H1 (cell line): ENCODE measurements at regions not wholly inside any gene's neighbourhood (a gene's known extent, or its start where the extent isn't known, plus 50 kb on each side); places are given as distances from the start of the nearest gene placed in this dataset.

Experiments
- CTCF ChIA-PET: fragments of 300-600 bp; sonication (Branson Sonifier 250); formaldehyde crosslinking; loops from one replicate; lab custom pipeline; 2021; ENCODE audit not compliant: partially characterized antibody; lab: Charles Lee
- POLR2A ChIA-PET: fragments of 300-600 bp; sonication (Branson Sonifier 250); formaldehyde crosslinking; loops from one replicate; lab custom pipeline; 2021; ENCODE audit warnings: inconsistent platforms; ENCODE audit not compliant: partially characterized antibody; lab: Charles Lee
- DNase-seq, 2 experiments: peaks; one replicate each; pipeline versions ENCODE4 v3.0.0 to v3.0.0-alpha.2; 2010 to 2022; ENCODE audit warnings: low spot score in 2 of 2, low read depth in 1 of 2, mixed read lengths in 1 of 2
- FAIRE-seq: peaks from 2 replicates; lab custom pipeline; 2011; peaks lifted over from hg19 to GRCh38; lab: Jason Lieb, UNC
- H2AFZ ChIP-seq: 2 replicates; pipeline ENCODE4 v1.8.1; 2012; ENCODE audit warnings: low read length, inconsistent platforms
- H2AK5ac ChIP-seq: 2 replicates; pipeline ENCODE4 v1.6.1; 2013; ENCODE audit warnings: low read depth, low read length
- H2BK120ac ChIP-seq: replicated peaks from 2 replicates; pipeline ENCODE3; 2013; ENCODE audit warnings: low read depth, low read length, inconsistent platforms
- H2BK12ac ChIP-seq: 2 replicates; pipeline ENCODE4 v1.6.1; 2013; ENCODE audit warnings: low read depth, low read length
- H2BK15ac ChIP-seq: 2 replicates; pipeline ENCODE4 v1.6.1; 2013; ENCODE audit warnings: low read length
- H2BK20ac ChIP-seq: 2 replicates; pipeline ENCODE4 v1.6.1; 2013; ENCODE audit warnings: low read length
- H2BK5ac ChIP-seq: 2 replicates; pipeline ENCODE4 v1.6.1; 2013; ENCODE audit warnings: low read depth, low read length
- H3K14ac ChIP-seq: 2 replicates; pipeline ENCODE4 v1.6.1; 2013; ENCODE audit warnings: inconsistent platforms; ENCODE audit not compliant: insufficient read length
- H3K18ac ChIP-seq: 2 replicates; pipeline ENCODE4 v1.6.1; 2013; ENCODE audit warnings: low read length; ENCODE audit errors: extremely low read depth
- H3K23ac ChIP-seq: 2 replicates; pipeline ENCODE4 v1.6.1; 2013; ENCODE audit warnings: inconsistent platforms; ENCODE audit not compliant: insufficient read length
- H3K23me2 ChIP-seq: 2 replicates; pipeline ENCODE4 v1.6.1; 2013; ENCODE audit warnings: low read depth, low read length
- H3K27ac ChIP-seq: 2 replicates; pipeline ENCODE4 v1.6.1; 2011; ENCODE audit warnings: low read depth, low read length, inconsistent platforms
- H3K27me3 ChIP-seq, 4 experiments: replicated peaks in 1 of 4; 1 replicate in 1 of 4; 2 replicates in 3 of 4; pipeline versions ENCODE4 v1.6.1 to v1.8.1; 2011 to 2013; ENCODE audit warnings: low read length in 3 of 4, mild to moderate bottlenecking in 3 of 4, inconsistent platforms in 2 of 4, mixed read lengths in 2 of 4, moderate library complexity in 1 of 4; ENCODE audit not compliant: control insufficient read depth in 3 of 4, insufficient read depth in 3 of 4; ENCODE audit errors: extremely low read depth in 1 of 4
- H3K36me3 ChIP-seq, 4 experiments: 2 replicates each; pipeline versions ENCODE4 v1.6.1 to v1.8.1; 2011 to 2013; ENCODE audit warnings: mild to moderate bottlenecking in 4 of 4, low read length in 3 of 4, moderate library complexity in 2 of 4, control low read depth in 1 of 4, inconsistent platforms in 1 of 4; ENCODE audit not compliant: insufficient read depth in 4 of 4, control insufficient read depth in 2 of 4
- H3K4ac ChIP-seq: replicated peaks from 2 replicates; pipeline ENCODE3; 2013; ENCODE audit warnings: low read length, low read depth, mixed read lengths, inconsistent platforms; ENCODE audit not compliant: insufficient read length
- H3K4me1 ChIP-seq, 4 experiments: replicated peaks in 1 of 4; 1 replicate in 1 of 4; 2 replicates in 3 of 4; pipeline versions ENCODE4 v1.6.1 to v1.8.1; 2011 to 2013; ENCODE audit warnings: low read length in 3 of 4, inconsistent platforms in 2 of 4, mixed read lengths in 1 of 4; ENCODE audit not compliant: insufficient read depth in 4 of 4, control insufficient read depth in 3 of 4
- H3K4me2 ChIP-seq, 2 experiments: 2 replicates each; pipeline versions ENCODE4 v1.6.1 to v1.8.1; 2011 to 2013; ENCODE audit warnings: low read depth in 2 of 2, low read length in 2 of 2, control low read depth in 1 of 2, inconsistent platforms in 1 of 2, mild to moderate bottlenecking in 1 of 2; ENCODE audit not compliant: insufficient read depth in 1 of 2
- H3K4me3 ChIP-seq, 4 experiments: fragments of 200-600, 300-600 bp in 1 of 4; sonication (generic), shearing (Covaris generic), sonication (Bioruptor Twin) in 1 of 4; 2 replicates each; pipeline versions ENCODE4 v1.5.1 to v1.8.1; 2011 to 2016; ENCODE audit warnings: low read length in 4 of 4, low read depth in 3 of 4, control low read depth in 2 of 4, inconsistent platforms in 2 of 4, mild to moderate bottlenecking in 2 of 4, mixed read lengths in 1 of 4, moderate library complexity in 1 of 4; ENCODE audit not compliant: insufficient read depth in 2 of 4; ENCODE audit errors: extremely low read depth in 1 of 4
- H3K56ac ChIP-seq: replicated peaks from 2 replicates; pipeline ENCODE3; 2013; ENCODE audit warnings: low read depth, mild to moderate bottlenecking, mixed read lengths, low read length, inconsistent platforms; ENCODE audit not compliant: insufficient read length
- H3K79me1 ChIP-seq: 2 replicates; pipeline ENCODE4 v1.6.1; 2013; ENCODE audit warnings: low read depth, low read length, control low read depth
- H3K79me2 ChIP-seq, 2 experiments: 2 replicates each; pipeline versions ENCODE4 v1.6.1 to v1.8.1; 2012 to 2013; ENCODE audit warnings: low read length in 2 of 2, mild to moderate bottlenecking in 2 of 2, inconsistent platforms in 1 of 2; ENCODE audit not compliant: insufficient read depth in 2 of 2, control insufficient read depth in 1 of 2
- H3K9ac ChIP-seq, 4 experiments: replicated peaks in 1 of 4; 1 replicate in 1 of 4; 2 replicates in 3 of 4; pipeline versions ENCODE4 v1.6.1 to v1.8.1; 2011 to 2013; ENCODE audit warnings: low read depth in 3 of 4, low read length in 3 of 4, control low read depth in 2 of 4, mild to moderate bottlenecking in 2 of 4, moderate library complexity in 2 of 4, inconsistent platforms in 1 of 4; ENCODE audit errors: extremely low read depth in 1 of 4
- H3K9me3 ChIP-seq, 2 experiments: 2 replicates each; pipeline versions ENCODE4 v1.6.1 to v1.8.1; 2012 to 2013; ENCODE audit warnings: mild to moderate bottlenecking in 2 of 2, moderate library complexity in 2 of 2, control low read depth in 1 of 2, inconsistent platforms in 1 of 2, low read depth in 1 of 2, low read length in 1 of 2, mixed read lengths in 1 of 2; ENCODE audit not compliant: insufficient read depth in 2 of 2
- H4K20me1 ChIP-seq, 2 experiments: replicated peaks in 1 of 2; 2 replicates each; pipeline versions ENCODE3 to v1.8.1; 2011 to 2013; ENCODE audit warnings: inconsistent platforms in 2 of 2, low read length in 2 of 2, mild to moderate bottlenecking in 1 of 2; ENCODE audit not compliant: insufficient read depth in 2 of 2, control insufficient read depth in 1 of 2
- H4K5ac ChIP-seq: 2 replicates; pipeline ENCODE4 v1.6.1; 2013; ENCODE audit warnings: low read length, low read depth, mixed read lengths, inconsistent platforms; ENCODE audit not compliant: insufficient read length
- H4K8ac ChIP-seq: 2 replicates; pipeline ENCODE4 v1.8.0; 2013; ENCODE audit warnings: mild to moderate bottlenecking, moderate library complexity, low read length, inconsistent platforms; ENCODE audit not compliant: insufficient read depth; ENCODE audit errors: extremely low read depth
- H4K91ac ChIP-seq: replicated peaks from 2 replicates; pipeline ENCODE3; 2013; ENCODE audit warnings: low read length, mixed read lengths, inconsistent platforms; ENCODE audit not compliant: insufficient read length
- NANOG ChIP-seq: IDR thresholded peaks from 2 replicates; pipeline ENCODE4 v1.6.1; 2011; ENCODE audit warnings: low read length, low read depth, mild to moderate bottlenecking, inconsistent platforms; ENCODE audit not compliant: insufficient read depth, poor library complexity, severe bottlenecking
- WGBS, 2 experiments: shearing (Covaris generic) in 1 of 2; methylation state at CpG; one replicate each; pipeline versions ENCODE4 v1.1.6 to v1.1.7; 2013 to 2015; ENCODE audit warnings: low lambda C conversion rate in 2 of 2, mixed read lengths in 2 of 2, inconsistent platforms in 1 of 2, low coverage in 1 of 2, missing lambda C conversion rate in 1 of 2; ENCODE audit not compliant: insufficient replicate concordance in 2 of 2, insufficient coverage in 1 of 2, insufficient read length in 1 of 2; ENCODE audit errors: extremely low coverage in 1 of 2, missing lambda C conversion rate in 1 of 2; 5-methylcytosine and 5-hydroxymethylcytosine counted together

GRCh38 chr3:163347944-163348343, 1730.4 kb downstream of the SI start:
- Histone ChIP-seq H4K91ac (no peak overlapping the region), H3K56ac (no peak overlapping the region), H3K36me3 (no peaks in the 10 kb centered on the region; a peak in 1 of 8 replicates)
- no peak for TF ChIP-seq NANOG

More at GRCh38 chr3:163347944-163348343, 1730.4 kb downstream of the SI start:
- H3K23ac ChIP-seq: no peak overlapping the region
- no peaks in the 10 kb centered on the region for H4K20me1 ChIP-seq
- CTCF ChIA-PET: no interaction called here
- no peak overlapping the region for H2BK20ac ChIP-seq
- H3K9ac ChIP-seq: no peak overlapping the region
- H2AK5ac ChIP-seq: no peak overlapping the region
- no peak overlapping the region for H2BK15ac ChIP-seq
- H3K18ac ChIP-seq: no peak overlapping the region
- H3K9me3 ChIP-seq: no peaks in the 10 kb centered on the region
- H3K4me3 ChIP-seq: no peak overlapping the region
- H3K14ac ChIP-seq: no peak overlapping the region
- no peak overlapping the region for H2BK5ac ChIP-seq
- no peaks in the 10 kb centered on the region for H3K79me2 ChIP-seq
- peak overlapping the region; percentile 80 for H4K5ac ChIP-seq
- H4K8ac ChIP-seq: no peak overlapping the region
- no peak for DNase-seq
- no peak overlapping the region for H3K27ac ChIP-seq
- no peaks in the 10 kb centered on the region for H3K27me3 ChIP-seq
- no peak overlapping the region for H3K4ac ChIP-seq
- H3K23me2 ChIP-seq: no peaks in the 10 kb centered on the region
- 89% methylated on average over 3 of the region's 3 CpGs; no CpG with 5 or more reads in 1 of the 2 experiments for WGBS, 2 experiments
- no peak for FAIRE-seq
- H2AFZ ChIP-seq: no peak overlapping the region
- H2BK12ac ChIP-seq: no peak overlapping the region
- H3K79me1 ChIP-seq: no peaks in the 10 kb centered on the region
- no peak overlapping the region for H3K4me2 ChIP-seq
- POLR2A ChIA-PET: no interaction called here
- H3K4me1 ChIP-seq: no peaks in the 10 kb centered on the region
- no peak overlapping the region for H2BK120ac ChIP-seq
